ENCODE measurements at regions not wholly inside any gene's neighbourhood (a gene's known extent, or its start where the extent isn't known, plus 50 kb on each side); places are given as distances from the start of the nearest gene placed in this dataset.
"Not testable (repeated sequence)": the region's sequence is repeated elsewhere in the genome, so short reads cannot be mapped to it uniquely, and the experiment has no call there.

DNA sequence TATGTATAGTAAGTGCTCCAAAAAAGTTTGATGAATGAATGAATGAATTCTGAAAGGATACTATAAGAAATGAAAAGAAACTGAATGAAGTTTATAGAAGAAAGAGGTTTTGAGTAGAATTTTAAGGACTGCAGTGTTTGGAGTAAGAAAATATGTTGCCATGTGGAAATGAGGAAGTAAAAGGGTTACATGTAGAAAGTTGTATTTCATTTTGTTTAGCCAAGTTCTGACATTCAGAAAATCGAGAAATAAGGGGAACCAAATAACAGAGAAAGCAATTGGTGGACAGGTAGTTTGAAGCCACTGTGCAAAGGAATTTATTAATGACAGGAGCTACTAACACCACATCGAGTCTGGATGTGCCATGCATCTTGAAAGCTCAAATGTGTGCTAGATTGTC lies 200.7 kb downstream of the SATB1 start:
- Histone ChIP-seq H3K4me1 (ENCODE audit: insufficient read depth, low read length) (no peaks in the 10 kb centered on the region; the same call in 1 of the 2 replicates), H3K9me3 (ENCODE audit: control insufficient read depth, insufficient read depth, low read length) (no peaks in the 10 kb centered on the region), H3K36me3 (ENCODE audit: insufficient read depth, low read length) (no peaks in the 10 kb centered on the region), H3K9ac (ENCODE audit: low read depth, low read length) (no peak overlapping the region)

DNA sequence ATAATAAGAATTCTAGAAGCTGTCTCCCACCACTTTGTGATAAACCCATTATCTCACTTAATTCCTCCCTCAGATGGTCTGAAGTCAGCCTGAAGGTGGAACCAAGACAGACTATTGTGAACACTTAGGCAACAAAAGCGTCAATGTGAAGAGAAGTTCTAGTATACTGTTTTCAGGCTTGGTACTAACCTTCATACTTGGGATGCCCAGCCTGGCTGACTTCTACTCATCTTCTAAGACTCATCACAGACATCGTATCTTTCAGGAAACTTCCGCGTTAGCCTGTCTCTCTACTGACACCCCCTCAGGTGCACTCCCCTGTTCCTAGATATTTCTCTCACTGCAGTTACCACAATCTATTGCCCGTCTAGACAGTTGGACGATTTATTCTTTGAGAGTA lies 201.2 kb downstream of the SATB1 start:
- Histone ChIP-seq H3K9ac (ENCODE audit: low read depth, low read length) (no peak overlapping the region), H3K4me1 (ENCODE audit: insufficient read depth, low read length) (no peaks in the 10 kb centered on the region; the same call in 1 of the 2 replicates), H3K36me3 (ENCODE audit: insufficient read depth, low read length) (no peaks in the 10 kb centered on the region), H3K9me3 (ENCODE audit: control insufficient read depth, insufficient read depth, low read length) (no peaks in the 10 kb centered on the region)

DNA sequence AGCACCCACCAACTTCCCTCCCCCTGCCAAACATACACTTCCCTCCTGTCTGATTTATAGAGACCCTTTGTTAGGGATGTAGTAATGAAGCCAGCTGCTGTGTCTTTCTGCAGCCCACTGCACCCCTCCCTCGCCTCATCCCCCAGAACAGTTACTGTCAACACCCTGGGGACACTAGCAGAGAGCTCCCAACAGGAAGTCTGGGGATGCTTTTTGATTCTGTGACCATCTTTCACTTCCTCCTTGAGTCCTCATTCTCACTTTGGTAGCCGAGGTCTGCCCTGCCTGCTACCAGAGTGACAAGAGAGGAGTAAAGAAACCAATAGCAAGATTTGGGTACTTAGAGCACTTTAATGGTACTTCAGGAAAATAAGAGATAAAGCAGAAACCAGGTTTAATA lies 201.6 kb downstream of the SATB1 start:
- Histone ChIP-seq H3K4me1 (ENCODE audit: insufficient read depth, low read length) (no peaks in the 10 kb centered on the region; the same call in 1 of the 2 replicates), H3K9me3 (ENCODE audit: control insufficient read depth, insufficient read depth, low read length) (no peaks in the 10 kb centered on the region), H3K36me3 (ENCODE audit: insufficient read depth, low read length) (no peaks in the 10 kb centered on the region), H3K9ac (ENCODE audit: low read depth, low read length) (no peak overlapping the region)

DNA sequence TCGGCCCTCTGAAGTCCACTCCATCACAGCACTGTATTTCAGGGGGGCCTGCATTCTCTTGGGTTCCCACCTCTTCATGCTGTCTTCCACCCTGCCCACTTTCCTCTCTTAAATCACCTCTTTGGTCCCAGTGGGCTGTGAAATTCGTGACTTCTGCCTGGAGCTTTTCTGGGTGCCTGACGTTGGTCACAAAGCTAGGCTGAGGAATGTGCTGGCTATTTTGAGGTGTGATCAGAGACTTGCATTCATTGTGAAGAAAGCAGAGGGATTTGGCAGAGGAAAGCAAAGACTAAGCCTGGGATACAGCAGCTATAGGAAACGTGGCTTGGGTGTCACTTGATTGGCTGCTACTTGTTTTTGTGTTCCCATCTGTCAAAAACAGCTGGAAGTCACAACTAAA lies 202.5 kb downstream of the SATB1 start:
- H3K9me3 ChIP-seq (ENCODE audit: control insufficient read depth, insufficient read depth, low read length), result no peaks in the 10 kb centered on the region
- H3K4me1 ChIP-seq (ENCODE audit: insufficient read depth, low read length), result no peaks in the 10 kb centered on the region; the same call in 1 of the 2 replicates
- H3K36me3 ChIP-seq (ENCODE audit: insufficient read depth, low read length), result no peaks in the 10 kb centered on the region
- H3K9ac ChIP-seq (ENCODE audit: low read depth, low read length), result no peak overlapping the region

DNA sequence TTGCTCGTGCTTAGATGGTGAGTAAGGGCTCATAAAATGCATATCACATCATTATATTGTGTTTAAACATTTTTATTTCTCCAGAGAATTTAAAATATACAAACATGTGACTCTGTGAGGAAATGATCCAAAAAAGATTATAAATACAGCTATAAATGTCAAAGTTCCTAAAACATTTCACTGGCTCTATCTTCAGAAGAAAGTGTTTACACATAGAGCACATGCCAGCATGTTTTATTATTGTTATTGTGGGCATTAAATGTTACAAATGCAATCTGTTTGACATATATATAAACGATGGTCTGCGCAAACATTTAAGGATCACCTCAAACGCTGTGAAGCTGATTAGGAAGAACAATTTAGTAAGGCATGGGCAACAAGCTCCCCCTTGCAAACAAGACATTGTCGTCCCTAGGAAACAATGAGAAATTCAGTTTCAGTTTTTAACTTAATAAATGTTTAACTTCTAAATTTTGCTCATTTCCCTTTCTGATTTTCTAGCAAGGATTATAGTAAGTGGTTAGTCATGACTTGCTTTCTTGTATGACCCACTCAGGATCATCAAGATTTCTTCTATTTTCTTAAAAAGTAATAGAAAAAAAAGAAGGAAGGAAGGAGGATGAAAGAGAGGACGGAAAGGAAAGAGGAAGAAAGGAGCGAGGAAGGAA lies 207.5 kb downstream of the SATB1 start:
- Histone ChIP-seq H3K9ac (ENCODE audit: low read depth, low read length) (no peak overlapping the region), H3K36me3 (ENCODE audit: insufficient read depth, low read length) (no peaks in the 10 kb centered on the region), H3K4me1 (ENCODE audit: insufficient read depth, low read length) (no peaks in the 10 kb centered on the region; the same call in 1 of the 2 replicates), H3K9me3 (ENCODE audit: control insufficient read depth, insufficient read depth, low read length) (no peaks in the 10 kb centered on the region)

DNA sequence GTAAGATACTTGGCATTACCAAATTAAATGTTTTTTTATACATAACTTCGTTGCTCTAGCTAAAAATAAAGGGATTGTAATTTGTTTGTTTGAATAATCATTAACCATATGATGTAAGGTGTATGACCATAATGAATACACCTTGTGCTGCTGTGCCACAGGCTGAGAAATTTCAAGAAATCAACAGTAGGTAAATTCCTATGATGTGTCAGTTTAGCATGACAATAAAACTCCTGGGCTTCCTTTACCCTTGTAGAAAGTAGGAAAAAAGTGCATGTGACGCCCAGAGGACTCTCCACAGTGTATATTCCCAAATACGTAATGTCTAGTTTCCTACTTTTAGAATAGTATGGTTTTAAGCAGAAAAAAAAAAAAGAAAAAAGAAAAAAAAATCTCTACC lies 208.1 kb downstream of the SATB1 start:
- Histone ChIP-seq H3K4me1 (ENCODE audit: insufficient read depth, low read length) (no peaks in the 10 kb centered on the region; the same call in 1 of the 2 replicates), H3K36me3 (ENCODE audit: insufficient read depth, low read length) (no peaks in the 10 kb centered on the region), H3K9ac (ENCODE audit: low read depth, low read length) (no peak overlapping the region), H3K9me3 (ENCODE audit: control insufficient read depth, insufficient read depth, low read length) (no peaks in the 10 kb centered on the region)

DNA sequence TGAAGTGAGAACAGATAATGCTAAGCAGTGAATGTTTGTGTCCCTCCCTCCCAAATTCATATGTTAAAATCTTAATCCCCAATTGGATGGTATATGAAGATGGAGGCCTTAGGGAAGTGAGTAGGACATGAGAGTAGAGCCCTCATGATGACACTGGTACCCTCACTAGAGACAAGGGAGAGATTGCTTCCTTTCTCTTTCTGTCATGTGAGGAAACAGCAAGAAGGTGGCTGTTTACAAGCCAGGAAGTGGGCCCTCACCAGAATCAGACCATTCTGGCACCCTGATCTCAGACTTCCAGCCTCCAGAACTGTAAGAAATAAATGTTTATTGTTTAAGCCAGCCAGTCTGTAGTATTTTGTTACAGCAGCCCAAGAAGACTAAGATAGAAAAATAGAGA lies 209.5 kb downstream of the SATB1 start:
- no peak overlapping the region for H3K9ac ChIP-seq (ENCODE audit: low read depth, low read length)
- H3K4me1 ChIP-seq (ENCODE audit: insufficient read depth, low read length), result no peaks in the 10 kb centered on the region; the same call in 1 of the 2 replicates
- H3K9me3 ChIP-seq (ENCODE audit: control insufficient read depth, insufficient read depth, low read length), result no peaks in the 10 kb centered on the region
- H3K36me3 ChIP-seq (ENCODE audit: insufficient read depth, low read length), result no peaks in the 10 kb centered on the region

DNA sequence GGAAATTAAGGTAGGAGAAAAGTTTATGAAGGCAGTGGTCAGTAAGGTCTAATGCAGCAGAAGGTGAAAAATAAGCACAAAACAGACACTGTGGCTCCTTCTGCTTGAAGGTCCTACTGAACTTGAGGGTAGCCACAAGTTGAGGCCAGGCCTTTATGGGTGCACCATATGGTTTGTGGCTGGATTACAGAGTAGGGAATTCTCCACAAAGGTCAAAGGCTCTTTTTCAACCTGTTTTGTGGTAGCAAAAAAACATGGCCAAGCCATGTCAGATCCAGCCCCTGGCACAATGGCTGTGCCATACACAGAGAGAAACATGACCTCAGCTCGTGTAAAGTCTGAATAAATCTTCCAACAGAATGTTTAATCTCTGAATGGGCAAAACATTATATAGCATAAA lies 214.0 kb downstream of the SATB1 start:
- Histone ChIP-seq H3K36me3 (ENCODE audit: insufficient read depth, low read length) (no peaks in the 10 kb centered on the region), H3K9ac (ENCODE audit: low read depth, low read length) (no peak overlapping the region), H3K4me1 (ENCODE audit: insufficient read depth, low read length) (no peaks in the 10 kb centered on the region), H3K9me3 (ENCODE audit: control insufficient read depth, insufficient read depth, low read length) (no peaks in the 10 kb centered on the region)

DNA sequence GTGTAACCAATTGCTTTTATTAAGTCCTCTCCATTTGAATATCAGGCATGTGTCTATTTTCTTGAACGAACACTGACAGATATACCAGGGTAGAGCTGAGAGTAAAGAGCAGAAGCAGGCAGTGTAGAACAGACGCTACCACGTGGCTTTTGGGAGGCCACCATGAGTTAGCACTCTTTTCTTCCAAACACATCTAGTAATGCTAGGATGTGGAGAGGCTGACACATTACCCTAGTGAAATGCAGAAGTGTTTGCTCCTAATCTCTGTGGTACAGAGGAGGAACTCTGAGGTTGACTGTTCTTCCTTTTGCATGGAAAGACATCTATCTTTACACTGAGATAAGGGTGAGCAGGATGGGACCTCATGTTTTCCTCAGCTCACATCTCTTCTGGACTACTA lies 216.3 kb downstream of the SATB1 start:
- peaks cover 11% of the 10 kb centered on the region for H3K4me1 ChIP-seq (ENCODE audit: insufficient read depth, low read length)
- H3K36me3 ChIP-seq (ENCODE audit: insufficient read depth, low read length), result no peaks in the 10 kb centered on the region
- H3K9me3 ChIP-seq (ENCODE audit: control insufficient read depth, insufficient read depth, low read length), result no peaks in the 10 kb centered on the region
- H3K9ac ChIP-seq (ENCODE audit: low read depth, low read length), result no peak overlapping the region

DNA sequence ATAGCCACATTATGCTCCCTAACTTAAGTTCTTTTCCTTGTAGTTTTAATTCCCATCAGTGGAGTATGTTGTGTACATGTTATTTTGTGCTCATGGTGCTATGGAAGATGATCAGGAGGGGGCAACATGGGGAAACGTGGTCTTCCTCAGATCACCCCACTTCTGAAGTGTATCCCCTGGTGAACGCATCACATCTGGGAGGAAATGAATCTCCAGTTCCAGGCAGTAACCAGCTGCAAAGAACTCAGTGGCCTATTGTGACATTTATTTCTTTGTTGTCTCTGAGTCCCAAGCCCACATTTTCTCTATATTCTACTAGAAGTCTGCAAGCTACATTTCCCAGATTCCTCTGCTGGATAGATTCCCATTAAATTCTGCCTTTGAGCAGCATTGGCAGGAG lies 217.0 kb downstream of the SATB1 start:
- Histone ChIP-seq H3K4me1 (ENCODE audit: insufficient read depth, low read length) (peaks cover 11% of the 10 kb centered on the region), H3K9ac (ENCODE audit: low read depth, low read length) (no peak overlapping the region), H3K36me3 (ENCODE audit: insufficient read depth, low read length) (no peaks in the 10 kb centered on the region), H3K9me3 (ENCODE audit: control insufficient read depth, insufficient read depth, low read length) (no peaks in the 10 kb centered on the region)

DNA sequence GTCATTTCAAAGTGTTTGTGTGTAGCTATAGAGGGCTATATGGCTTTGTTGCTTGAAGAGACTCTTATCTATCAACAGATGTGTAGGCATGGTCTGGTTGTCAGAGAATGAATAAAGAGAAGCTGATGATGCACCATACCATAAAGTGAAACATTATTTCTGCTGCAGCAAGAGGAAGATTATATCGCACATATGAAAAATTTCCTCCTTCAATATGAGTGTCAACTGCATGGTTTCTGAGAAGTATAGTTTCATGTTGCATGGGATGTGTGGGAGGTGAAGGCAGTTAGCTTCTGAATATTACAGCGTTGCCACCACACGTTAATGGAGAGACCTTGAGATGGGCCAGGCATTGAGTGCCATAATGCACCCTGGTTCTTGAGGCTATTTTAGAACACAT lies 217.9 kb downstream of the SATB1 start:
- Histone ChIP-seq H3K9ac (ENCODE audit: low read depth, low read length) (no peak overlapping the region), H3K4me1 (ENCODE audit: insufficient read depth, low read length) (peaks cover 11% of the 10 kb centered on the region), H3K9me3 (ENCODE audit: control insufficient read depth, insufficient read depth, low read length) (no peaks in the 10 kb centered on the region), H3K36me3 (ENCODE audit: insufficient read depth, low read length) (no peaks in the 10 kb centered on the region)

DNA sequence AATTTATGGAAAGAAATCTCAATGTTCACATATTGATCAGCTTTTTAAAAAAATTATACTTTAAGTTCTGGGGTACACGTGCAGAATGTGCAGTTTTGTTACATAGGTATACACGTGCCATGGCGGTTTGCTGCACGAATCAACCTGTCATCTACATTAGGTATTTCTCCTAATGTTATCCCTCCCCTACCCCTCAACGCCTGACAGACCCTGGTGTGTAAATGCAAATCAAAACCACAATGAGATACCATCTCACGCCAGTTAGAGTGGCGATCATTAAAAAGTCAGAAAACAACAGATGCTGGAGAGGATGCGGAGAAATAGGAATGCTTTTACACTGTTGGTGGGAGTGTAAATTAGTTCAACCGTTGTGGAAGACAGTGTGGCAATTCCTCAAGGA lies 219.4 kb downstream of the SATB1 start:
- peaks cover 11% of the 10 kb centered on the region for H3K4me1 ChIP-seq (ENCODE audit: insufficient read depth, low read length)
- not testable (repeated sequence) for H3K9me3 ChIP-seq (ENCODE audit: control insufficient read depth, insufficient read depth, low read length); H3K36me3 ChIP-seq (ENCODE audit: insufficient read depth, low read length); H3K9ac ChIP-seq (ENCODE audit: low read depth, low read length)

DNA sequence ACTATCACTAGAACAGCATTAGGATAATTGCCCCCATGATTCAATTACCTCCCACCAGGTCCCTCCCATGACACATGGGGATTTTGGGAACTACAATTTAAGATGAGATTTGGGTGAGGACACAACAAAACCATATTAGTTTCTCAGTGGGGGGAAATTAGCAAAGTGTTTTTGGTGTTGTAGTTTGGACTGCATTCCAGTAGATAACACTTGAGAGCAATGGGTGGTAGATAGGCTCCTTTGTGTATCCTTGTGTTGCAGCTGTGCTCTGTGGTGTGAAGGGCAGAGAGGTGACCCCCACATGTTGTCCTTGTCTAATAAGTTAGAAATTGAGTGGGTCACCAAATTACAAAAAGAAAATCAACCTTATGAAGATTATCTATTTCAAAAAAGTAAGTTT lies 223.8 kb downstream of the SATB1 start:
- H3K4me1 ChIP-seq (ENCODE audit: insufficient read depth, low read length), result peaks cover 11% of the 10 kb centered on the region

DNA sequence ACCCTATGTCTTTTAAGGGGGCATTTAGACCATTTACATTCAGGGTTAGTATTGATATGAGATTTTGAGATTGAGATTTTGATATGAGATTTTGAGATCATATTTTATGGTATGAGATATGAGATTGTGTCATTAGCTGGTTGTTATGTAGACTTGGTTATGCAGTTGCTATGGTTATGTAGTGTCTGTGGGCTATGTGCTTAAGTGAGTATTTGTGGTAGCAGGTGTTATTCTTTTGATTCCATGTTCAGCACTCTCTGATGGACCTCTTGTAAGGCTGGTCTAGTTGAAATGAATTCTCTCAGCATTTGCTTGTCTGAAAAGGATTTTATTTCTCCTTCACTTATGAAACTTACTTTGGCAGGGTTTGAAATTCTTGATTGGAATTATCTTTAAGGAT lies 225.4 kb downstream of the SATB1 start:
- H3K36me3 ChIP-seq (ENCODE audit: insufficient read depth, low read length), result no peaks in the 10 kb centered on the region
- no peak overlapping the region for H3K9ac ChIP-seq (ENCODE audit: low read depth, low read length)
- H3K9me3 ChIP-seq (ENCODE audit: control insufficient read depth, insufficient read depth, low read length), result no peaks in the 10 kb centered on the region; the same call in 1 of the 2 replicates
- H3K4me1 ChIP-seq (ENCODE audit: insufficient read depth, low read length), result peaks cover 7% of the 10 kb centered on the region

More for the DNA sequence above, 223.8 kb downstream of the SATB1 start:
- Histone ChIP-seq H3K9me3 (ENCODE audit: control insufficient read depth, insufficient read depth, low read length) (no peaks in the 10 kb centered on the region; the same call in 1 of the 2 replicates), H3K9ac (ENCODE audit: low read depth, low read length) (no peak overlapping the region), H3K36me3 (ENCODE audit: insufficient read depth, low read length) (no peaks in the 10 kb centered on the region)

DNA sequence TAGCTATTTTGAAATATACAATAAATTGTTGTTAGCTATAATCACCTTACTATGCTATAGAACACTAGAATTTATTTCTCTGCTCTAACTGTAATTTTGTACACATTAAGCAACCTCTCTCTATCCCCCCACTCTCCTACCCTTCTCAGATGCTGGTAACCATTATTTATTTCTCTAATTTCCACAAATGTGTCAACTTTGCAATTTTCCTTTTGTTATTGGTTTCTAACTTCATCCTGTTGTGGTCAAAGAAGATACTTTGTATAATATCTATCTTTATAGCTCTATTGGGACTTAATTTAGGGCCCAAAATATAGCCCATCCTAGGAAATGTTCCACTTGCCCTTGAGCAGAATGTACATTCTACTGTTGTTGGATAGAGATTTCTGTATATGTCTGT lies 229.3 kb downstream of the SATB1 start:
- no peaks in the 10 kb centered on the region; the same call in 1 of the 2 replicates for H3K9me3 ChIP-seq (ENCODE audit: control insufficient read depth, insufficient read depth, low read length)
- no peaks in the 10 kb centered on the region for H3K36me3 ChIP-seq (ENCODE audit: insufficient read depth, low read length)
- no peak overlapping the region for H3K9ac ChIP-seq (ENCODE audit: low read depth, low read length)
- no peaks in the 10 kb centered on the region for H3K4me1 ChIP-seq (ENCODE audit: insufficient read depth, low read length)
